GM10266 (cell line): ENCODE measurements at regions not wholly inside any gene's neighbourhood (a gene's known extent, or its start where the extent isn't known, plus 50 kb on each side); places are given as distances from the start of the nearest gene placed in this dataset.

ENCODE experiments used
- DNase-seq: peaks from one replicate; pipeline ENCODE4 v3.0.0; 2012; ENCODE audit errors: extremely low spot score
- TF ChIP-seq, protein P1 (sequence below): IDR thresholded peaks from 2 replicates; pipeline ENCODE4 v1.5.1; 2012; ENCODE audit warnings: mild to moderate bottlenecking, low read depth; ENCODE audit not compliant: control insufficient read depth, insufficient read depth; ENCODE audit errors: missing control alignments

DNA sequence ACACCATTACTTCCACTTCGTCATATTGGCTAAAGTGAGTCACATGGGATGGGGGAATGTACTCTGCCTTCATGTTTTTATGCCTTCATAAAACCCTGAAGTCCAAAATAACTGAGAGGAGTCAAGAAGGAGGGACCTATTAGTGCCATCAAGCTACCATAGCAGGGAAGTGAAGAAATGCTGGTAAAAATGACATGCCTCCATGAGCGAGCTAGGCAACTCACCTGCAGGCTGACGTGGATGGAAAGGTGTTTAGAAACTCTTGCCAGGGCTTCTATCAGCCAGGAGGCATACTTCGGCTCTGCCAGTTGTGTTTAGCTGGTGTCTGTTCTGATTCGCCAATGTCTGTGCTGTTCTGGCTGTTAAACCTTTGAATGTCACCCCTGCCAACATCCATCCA, 424.4 kb upstream of the USP24 start:
- no peak for DNase-seq
- TF ChIP-seq, protein P1, sequence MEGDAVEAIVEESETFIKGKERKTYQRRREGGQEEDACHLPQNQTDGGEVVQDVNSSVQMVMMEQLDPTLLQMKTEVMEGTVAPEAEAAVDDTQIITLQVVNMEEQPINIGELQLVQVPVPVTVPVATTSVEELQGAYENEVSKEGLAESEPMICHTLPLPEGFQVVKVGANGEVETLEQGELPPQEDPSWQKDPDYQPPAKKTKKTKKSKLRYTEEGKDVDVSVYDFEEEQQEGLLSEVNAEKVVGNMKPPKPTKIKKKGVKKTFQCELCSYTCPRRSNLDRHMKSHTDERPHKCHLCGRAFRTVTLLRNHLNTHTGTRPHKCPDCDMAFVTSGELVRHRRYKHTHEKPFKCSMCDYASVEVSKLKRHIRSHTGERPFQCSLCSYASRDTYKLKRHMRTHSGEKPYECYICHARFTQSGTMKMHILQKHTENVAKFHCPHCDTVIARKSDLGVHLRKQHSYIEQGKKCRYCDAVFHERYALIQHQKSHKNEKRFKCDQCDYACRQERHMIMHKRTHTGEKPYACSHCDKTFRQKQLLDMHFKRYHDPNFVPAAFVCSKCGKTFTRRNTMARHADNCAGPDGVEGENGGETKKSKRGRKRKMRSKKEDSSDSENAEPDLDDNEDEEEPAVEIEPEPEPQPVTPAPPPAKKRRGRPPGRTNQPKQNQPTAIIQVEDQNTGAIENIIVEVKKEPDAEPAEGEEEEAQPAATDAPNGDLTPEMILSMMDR, result no peak

DNA sequence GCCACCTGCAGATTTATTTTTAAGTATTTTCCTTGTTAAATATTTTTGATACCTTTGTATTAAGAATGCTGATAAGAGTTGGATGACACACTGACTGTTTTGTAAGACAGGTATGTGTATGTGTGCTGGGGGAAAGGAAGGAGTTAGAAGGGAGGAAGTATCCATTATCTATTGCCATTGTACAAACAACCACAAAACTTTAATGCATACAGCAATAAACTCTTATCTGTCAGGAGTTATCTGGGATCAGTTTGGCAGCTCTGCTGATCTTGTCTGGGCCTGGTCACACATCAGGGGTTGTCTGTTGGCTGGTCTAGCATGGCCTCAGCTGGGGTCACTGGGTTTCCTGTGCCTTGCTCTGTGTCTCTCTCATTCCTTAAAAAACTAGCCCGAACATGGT, 423.9 kb upstream of the USP24 start:
- DNase-seq, result no peak
- TF ChIP-seq, protein P1, result no peak

DNA sequence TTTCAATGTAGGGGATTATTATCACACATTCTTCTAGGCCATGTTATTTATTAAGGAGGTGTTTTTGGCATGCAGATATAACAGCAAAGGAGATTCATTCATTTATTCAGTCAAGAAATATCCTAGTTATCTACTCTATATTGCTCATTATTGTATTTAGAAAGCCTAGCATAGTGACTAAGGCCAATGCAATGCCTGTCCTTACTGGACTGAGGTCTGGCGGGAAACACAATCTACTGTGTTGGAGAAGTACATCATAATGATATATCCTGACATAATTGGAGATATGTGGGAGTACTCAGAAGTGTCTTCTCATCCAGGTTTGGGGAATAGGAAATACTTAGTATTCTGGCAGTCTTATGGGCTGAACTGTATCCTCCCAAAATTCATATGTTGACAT, 421.5 kb upstream of the USP24 start:
- TF ChIP-seq, protein P1, result no peak
- no peak for DNase-seq

DNA sequence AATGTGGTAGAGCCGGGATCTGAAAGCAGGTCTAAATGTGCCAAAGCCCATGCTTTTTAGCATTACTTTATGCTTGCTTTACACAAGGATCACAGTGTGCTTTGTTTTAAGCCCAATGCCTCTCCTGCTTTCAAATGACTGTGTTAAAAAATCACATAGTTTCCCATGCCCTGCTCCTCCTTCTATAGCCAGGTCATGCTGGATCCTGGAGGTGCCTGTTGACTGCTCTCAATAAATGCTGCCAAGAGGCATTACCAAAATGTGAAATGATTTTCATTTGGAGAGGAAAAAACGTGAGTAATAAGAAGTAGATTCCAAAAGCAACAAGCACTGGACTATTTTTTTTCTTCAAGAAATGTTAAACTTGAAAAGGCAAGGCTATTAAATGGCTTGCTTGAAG, 420.7 kb upstream of the USP24 start:
- no peak for DNase-seq
- TF ChIP-seq, protein P1, result no peak

DNA sequence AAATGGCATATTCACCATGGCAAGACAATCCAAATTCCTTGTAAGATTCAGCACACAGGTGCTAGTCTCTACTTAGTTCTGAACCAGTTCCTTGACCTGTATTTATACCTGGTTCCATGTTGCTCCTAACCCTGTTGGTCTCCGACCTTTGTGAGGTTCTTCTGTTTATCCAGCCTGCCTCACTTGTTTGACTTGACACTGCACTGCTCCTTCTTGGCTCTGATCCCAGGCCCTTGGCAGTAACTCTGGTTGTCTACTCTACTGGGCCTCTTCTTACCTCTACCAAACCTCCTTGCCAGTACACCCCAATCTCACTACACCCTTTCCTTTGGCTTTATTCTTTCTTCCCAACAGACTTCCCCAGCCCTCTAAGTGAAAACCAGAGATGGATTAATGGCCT, 419.4 kb upstream of the USP24 start:
- DNase-seq, result no peak
- TF ChIP-seq, protein P1, result no peak

DNA sequence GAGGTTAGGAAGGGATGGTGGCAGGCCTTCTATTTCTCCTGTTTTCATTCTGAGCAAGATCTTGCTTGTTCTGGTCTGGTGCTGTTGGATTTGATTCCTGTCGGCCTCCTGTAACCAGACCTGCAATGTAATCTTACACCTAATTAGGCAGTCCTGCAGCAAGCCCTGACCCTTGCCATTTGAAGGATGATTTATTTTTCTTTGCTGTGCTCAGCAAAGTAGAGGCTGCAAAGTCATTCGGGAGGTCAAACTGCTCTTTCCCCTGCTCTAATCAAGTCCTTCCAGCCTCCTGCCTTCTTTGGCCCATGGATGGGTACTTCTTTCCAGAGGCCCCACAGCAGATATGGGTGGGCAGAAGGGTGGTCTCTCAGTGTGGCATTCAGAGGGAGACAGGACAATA, 417.7 kb upstream of the USP24 start:
- no peak for DNase-seq

DNA sequence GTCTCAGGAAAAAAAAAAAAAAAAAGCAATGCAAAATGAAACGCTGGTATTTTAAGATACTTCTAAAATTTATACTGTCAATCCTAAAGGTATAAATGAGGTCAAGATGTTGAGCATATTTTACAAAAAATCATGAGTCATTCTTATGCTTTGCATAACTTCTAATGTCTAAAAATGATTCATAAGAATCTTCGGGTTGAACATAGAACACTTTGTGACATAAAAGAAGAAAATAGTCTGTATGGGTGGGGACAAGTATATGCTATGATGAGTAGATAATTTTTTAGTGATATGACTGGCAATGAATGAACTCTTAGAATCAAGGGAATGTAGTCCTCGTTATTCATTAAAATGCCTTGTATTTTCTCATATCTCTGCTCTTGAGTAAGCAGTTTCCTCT, 416.9 kb upstream of the USP24 start:
- DNase-seq, result no peak
- TF ChIP-seq, protein P1, result no peak

More for the DNA sequence above, 417.7 kb upstream of the USP24 start:
- TF ChIP-seq, protein P1, result no peak
